Astrocyte of the cerebellum (primary cell): ENCODE measurements at regions not wholly inside any gene's neighbourhood (a gene's known extent, or its start where the extent isn't known, plus 50 kb on each side); places are given as distances from the start of the nearest gene placed in this dataset.
"Not testable (repeated sequence)": the region's sequence is repeated elsewhere in the genome, so short reads cannot be mapped to it uniquely, and the experiment has no call there.

Experiments used
- DNase-seq: peaks from one replicate; pipeline ENCODE4 v3.0.0-alpha.2; 2011; ENCODE audit warnings: low read depth
- H3K4me3 ChIP-seq: 2 replicates; pipeline ENCODE4 v1.5.1; 2011; ENCODE audit warnings: mild to moderate bottlenecking, low read depth, low read length, moderate library complexity
- CTCF ChIP-seq: IDR thresholded peaks from 2 replicates; pipeline ENCODE4 v1.5.1; 2012; ENCODE audit warnings: low read length, low read depth, moderate library complexity, mild to moderate bottlenecking; ENCODE audit errors: missing control alignments
- in situ Hi-C: cut with HindIII; loops from 2 replicates; pipeline ENCODE4 v1.10.0; 2017; ENCODE audit warnings: low sequenced_read_pairs

GRCh38 chr6:90457867-90458259, 129.0 kb downstream of the MAP3K7 start:
- in situ Hi-C loops: no loop called here
- no peak for DNase-seq
- no peak overlapping the region for H3K4me3 ChIP-seq
- no peak for TF ChIP-seq CTCF

DNA sequence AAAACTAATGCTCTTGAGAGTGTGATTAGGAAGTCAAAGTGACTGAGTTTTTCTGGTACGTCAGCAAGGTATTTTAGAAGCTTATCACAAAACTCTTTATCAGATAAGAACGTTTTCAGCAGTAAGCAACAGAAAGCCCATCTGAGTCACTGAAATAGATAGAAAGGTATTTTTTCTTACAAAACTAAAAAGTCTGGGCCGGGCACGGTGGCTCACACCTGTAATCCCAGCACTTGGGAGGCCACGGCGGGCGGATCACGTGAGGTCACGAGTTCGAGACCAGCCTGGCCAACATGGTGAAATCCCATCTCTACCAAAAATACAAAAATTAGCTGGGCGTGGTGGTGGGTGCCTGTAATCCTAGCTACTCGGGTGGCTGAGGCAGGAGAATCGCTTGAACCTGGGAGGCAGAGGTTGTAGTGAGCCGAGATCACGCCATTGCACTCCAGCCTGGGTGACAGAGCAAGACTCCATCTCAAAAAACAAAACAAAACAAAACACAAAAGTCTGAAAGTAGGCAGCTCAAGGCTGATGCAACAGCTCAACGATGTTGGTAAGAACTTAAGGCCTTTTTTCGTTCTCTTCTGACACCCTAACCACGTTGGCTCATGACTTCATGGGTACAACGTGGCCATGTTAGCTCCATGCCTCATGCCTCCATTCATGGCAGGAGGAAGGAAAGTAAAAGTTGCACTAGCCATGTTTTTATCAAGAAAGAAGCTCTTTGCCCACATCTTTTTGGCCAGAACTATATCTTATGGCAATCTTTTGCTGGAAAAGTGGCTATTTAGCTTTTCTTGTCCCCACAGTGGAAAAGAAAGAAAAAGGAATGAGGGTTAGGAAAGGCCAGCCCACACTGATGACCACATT, 129.6 kb downstream of the MAP3K7 start:
- H3K4me3 ChIP-seq, DNase-seq, in situ Hi-C loops: not testable (repeated sequence)

DNA sequence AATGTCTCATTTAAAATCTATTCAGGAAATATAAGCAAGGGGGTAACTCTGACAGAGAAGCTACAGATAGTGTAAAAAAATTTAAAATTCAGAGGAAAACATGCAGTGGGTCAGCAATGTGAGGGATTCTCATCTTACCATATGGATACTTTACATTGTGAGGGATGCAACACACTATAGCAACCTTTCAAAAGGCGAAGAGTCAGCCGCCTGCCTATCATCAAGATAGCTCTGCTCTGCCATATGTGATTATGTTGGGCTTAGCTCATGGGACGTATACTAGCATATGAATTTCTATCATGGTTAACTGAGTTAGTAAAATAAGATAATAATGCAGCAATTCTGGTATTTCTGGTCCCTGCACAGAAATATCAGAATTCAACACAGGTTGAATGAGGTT, 130.9 kb downstream of the MAP3K7 start:
- no peak for DNase-seq
- in situ Hi-C loops: no loop called here
- no peak overlapping the region for H3K4me3 ChIP-seq
- no peak for TF ChIP-seq CTCF

DNA sequence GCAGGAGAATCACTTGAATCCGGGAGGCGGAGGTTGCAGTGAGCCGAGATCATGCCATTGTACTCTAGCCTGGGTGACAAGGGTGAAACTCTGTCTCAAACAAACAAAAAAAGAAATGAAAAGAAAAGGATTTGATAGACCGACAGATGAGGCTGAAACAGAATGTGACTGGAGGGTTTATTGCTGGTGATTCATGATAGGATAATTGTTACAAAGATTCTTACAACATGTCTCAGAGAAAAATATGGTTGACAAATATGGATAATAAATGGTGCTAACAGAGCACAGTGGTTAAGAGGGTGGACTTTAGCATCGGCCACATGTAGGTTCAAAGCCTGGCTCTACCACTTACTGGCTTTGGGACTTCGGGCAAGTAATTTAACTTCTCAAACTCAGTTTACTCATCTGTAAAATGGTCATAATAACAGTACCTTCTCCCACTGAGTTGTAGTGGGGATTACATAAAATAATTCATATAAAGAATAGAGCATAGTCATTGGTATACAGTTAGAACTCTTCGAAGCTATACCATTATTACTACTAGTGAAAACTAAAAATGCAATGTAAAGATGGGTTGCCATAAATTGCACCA, 131.9 kb downstream of the MAP3K7 start:
- H3K4me3 ChIP-seq: no peak overlapping the region
- no peak for TF ChIP-seq CTCF
- in situ Hi-C loops: no loop called here
- no peak for DNase-seq

DNA sequence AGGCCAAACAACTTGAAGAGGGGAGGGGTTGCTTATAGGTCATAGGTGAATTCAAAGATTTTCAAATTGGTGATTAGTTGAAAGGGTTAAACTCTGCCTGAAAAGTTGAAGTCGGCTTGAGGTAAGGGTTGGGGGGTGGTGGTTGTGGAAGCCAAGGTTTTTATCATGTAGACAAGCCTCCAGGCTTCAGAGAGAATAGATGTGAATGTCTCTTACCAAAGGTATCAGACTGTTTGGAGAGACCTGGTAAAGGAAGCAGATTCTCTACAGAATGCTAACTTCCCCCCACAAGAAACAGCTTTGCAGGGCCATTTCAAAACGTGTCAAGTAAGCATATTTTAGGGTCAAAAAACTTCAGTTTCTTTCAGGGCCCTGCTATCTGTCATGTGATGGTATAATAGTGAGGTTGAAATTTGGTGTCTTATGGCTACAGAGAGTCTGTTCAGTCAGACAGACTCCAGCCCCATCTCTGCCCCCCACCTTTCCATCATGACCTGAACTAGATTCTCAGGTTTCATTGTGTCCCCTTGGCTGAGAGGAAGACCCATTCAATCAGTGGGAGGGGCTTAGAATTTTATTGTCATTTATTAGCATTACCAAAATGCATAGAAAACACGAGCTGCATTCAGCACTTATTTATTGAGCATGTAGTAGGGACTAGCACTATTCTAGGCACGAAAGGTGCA, 136.5 kb downstream of the MAP3K7 start:
- no peak for TF ChIP-seq CTCF
- no peak for DNase-seq
- in situ Hi-C loops: no loop called here
- H3K4me3 ChIP-seq: no peak overlapping the region

GRCh38 chr6:90449311-90449710, 137.6 kb downstream of the MAP3K7 start:
- H3K4me3 ChIP-seq: no peak overlapping the region
- TF ChIP-seq CTCF: no peak
- in situ Hi-C loops: no loop called here
- no peak for DNase-seq

DNA sequence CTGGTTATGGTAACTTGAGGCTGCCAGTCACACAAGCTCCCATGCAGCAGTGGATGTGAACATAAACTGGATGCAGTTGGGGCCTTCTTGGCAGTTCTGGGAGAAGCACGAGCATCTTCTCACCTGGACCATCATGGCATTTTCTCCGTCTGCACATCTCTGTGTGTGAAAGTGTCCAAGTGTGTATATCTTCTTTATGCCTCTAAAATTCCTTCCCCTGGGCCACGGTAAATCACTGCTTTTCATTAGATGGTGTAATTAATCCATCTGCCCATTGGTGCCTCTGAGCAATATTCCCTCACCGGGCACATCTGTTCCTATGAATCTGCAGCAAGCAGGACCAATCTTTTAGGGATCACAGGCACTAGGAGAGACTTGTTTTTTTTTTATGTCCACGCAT, 138.0 kb downstream of the MAP3K7 start:
- TF ChIP-seq CTCF: no peak
- no peak for DNase-seq
- H3K4me3 ChIP-seq: no peak overlapping the region
- in situ Hi-C loops: no loop called here
